ENCODE measurements at regions not wholly inside any gene's neighbourhood (a gene's known extent, or its start where the extent isn't known, plus 50 kb on each side); places are given as distances from the start of the nearest gene placed in this dataset.

GRCh38 chr3:24704496-24704895 is 209.8 kb upstream of the THRB start:
- TF ChIP-seq POLR2A (IDR thresholded peaks at IDR 0.05) = no peak
- TF ChIP-seq, protein P1, sequence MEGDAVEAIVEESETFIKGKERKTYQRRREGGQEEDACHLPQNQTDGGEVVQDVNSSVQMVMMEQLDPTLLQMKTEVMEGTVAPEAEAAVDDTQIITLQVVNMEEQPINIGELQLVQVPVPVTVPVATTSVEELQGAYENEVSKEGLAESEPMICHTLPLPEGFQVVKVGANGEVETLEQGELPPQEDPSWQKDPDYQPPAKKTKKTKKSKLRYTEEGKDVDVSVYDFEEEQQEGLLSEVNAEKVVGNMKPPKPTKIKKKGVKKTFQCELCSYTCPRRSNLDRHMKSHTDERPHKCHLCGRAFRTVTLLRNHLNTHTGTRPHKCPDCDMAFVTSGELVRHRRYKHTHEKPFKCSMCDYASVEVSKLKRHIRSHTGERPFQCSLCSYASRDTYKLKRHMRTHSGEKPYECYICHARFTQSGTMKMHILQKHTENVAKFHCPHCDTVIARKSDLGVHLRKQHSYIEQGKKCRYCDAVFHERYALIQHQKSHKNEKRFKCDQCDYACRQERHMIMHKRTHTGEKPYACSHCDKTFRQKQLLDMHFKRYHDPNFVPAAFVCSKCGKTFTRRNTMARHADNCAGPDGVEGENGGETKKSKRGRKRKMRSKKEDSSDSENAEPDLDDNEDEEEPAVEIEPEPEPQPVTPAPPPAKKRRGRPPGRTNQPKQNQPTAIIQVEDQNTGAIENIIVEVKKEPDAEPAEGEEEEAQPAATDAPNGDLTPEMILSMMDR (IDR thresholded peaks at IDR 0.05) = no peak
